ENCODE measurements at regions not wholly inside any gene's neighbourhood (a gene's known extent, or its start where the extent isn't known, plus 50 kb on each side); places are given as distances from the start of the nearest gene placed in this dataset.
"Not testable (repeated sequence)": the region's sequence is repeated elsewhere in the genome, so short reads cannot be mapped to it uniquely, and the experiment has no call there.

GRCh38 chr12:46519407-46519806 lies 146.8 kb upstream of the SLC38A2 start:
- Mint-ChIP-seq H3K36me3 (ENCODE audit: low read depth) (peaks cover 13% of the 10 kb centered on the region), H3K9me3 (peaks cover 7% of the 10 kb centered on the region), H3K27ac (peak overlapping the region; percentile 79), H3K4me3 (no peak overlapping the region), H3K4me1 (peaks cover 77% of the 10 kb centered on the region), H3K27me3 (no peaks in the 10 kb centered on the region)
- no peak for DNase-seq
- intact Hi-C loops (cut with micrococcal nuclease) = no loop called here

- Mint-ChIP-seq H3K4me1 (peaks cover 78% of the 10 kb centered on the region), H3K9me3 (peaks cover 7% of the 10 kb centered on the region), H3K4me3 (no peak overlapping the region), H3K36me3 (ENCODE audit: low read depth) (peaks cover 16% of the 10 kb centered on the region), H3K27ac (peak overlapping the region; percentile 79), H3K27me3 (no peaks in the 10 kb centered on the region)
- intact Hi-C loops (cut with micrococcal nuclease) = no loop called here
- no peak for DNase-seq
Observed at GRCh38 chr12:46518729-46519128, 146.2 kb upstream of the SLC38A2 start.

GRCh38 chr12:46518169-46518568 lies 145.6 kb upstream of the SLC38A2 start:
- peak overlapping the region; percentile 95 for H3K27ac Mint-ChIP-seq
- peaks cover 78% of the 10 kb centered on the region for H3K4me1 Mint-ChIP-seq

GRCh38 chr12:46517579-46517962 lies 145.0 kb upstream of the SLC38A2 start:
- H3K27me3 Mint-ChIP-seq = no peaks in the 10 kb centered on the region
- no peak for DNase-seq
- H3K4me1 Mint-ChIP-seq = peaks cover 76% of the 10 kb centered on the region
- peak overlapping the region; percentile 95 for H3K27ac Mint-ChIP-seq
- H3K36me3 Mint-ChIP-seq (ENCODE audit: low read depth) = peaks cover 24% of the 10 kb centered on the region
- H3K4me3 Mint-ChIP-seq = peak overlapping the region; percentile 80
- intact Hi-C loops (cut with micrococcal nuclease) = loop anchor here (1.0 to 2.0 kb wide), 6 partner anchors 29 to 299 kb away; no protein-coding TSS in a partner anchor
- H3K9me3 Mint-ChIP-seq = peaks cover 11% of the 10 kb centered on the region

More at GRCh38 chr12:46518169-46518568, 145.6 kb upstream of the SLC38A2 start:
- Mint-ChIP-seq H3K9me3 (peaks cover 7% of the 10 kb centered on the region), H3K27me3 (no peaks in the 10 kb centered on the region), H3K36me3 (ENCODE audit: low read depth) (peaks cover 22% of the 10 kb centered on the region), H3K4me3 (no peak overlapping the region)
- intact Hi-C loops (cut with micrococcal nuclease) = no loop called here
- no peak for DNase-seq

GRCh38 chr12:46516933-46517578 lies 144.5 kb upstream of the SLC38A2 start:
- Mint-ChIP-seq H3K27ac (peak overlapping the region; percentile 95), H3K9me3 (peaks cover 11% of the 10 kb centered on the region), H3K4me1 (peaks cover 71% of the 10 kb centered on the region), H3K36me3 (ENCODE audit: low read depth) (peaks cover 24% of the 10 kb centered on the region), H3K27me3 (no peaks in the 10 kb centered on the region), H3K4me3 (peak overlapping the region; percentile 80)
- peak; percentile 83 for DNase-seq
- intact Hi-C loops (cut with micrococcal nuclease) = loop anchor here (1.0 to 2.0 kb wide), 6 partner anchors 30 to 298 kb away; no protein-coding TSS in a partner anchor

- Mint-ChIP-seq H3K9me3 (peaks cover 11% of the 10 kb centered on the region), H3K4me1 (peaks cover 65% of the 10 kb centered on the region), H3K4me3 (peak overlapping the region; percentile 80), H3K36me3 (ENCODE audit: low read depth) (peaks cover 24% of the 10 kb centered on the region), H3K27ac (peak overlapping the region; percentile 95), H3K27me3 (no peaks in the 10 kb centered on the region)
- DNase-seq = no peak
- intact Hi-C loops (cut with micrococcal nuclease) = loop anchor here (2.0 kb wide), 3 partner anchors 30 to 298 kb away; no protein-coding TSS in a partner anchor
Observed at GRCh38 chr12:46516238-46516932, 143.8 kb upstream of the SLC38A2 start.

- Mint-ChIP-seq H3K4me1 (peaks cover 59% of the 10 kb centered on the region), H3K27me3 (no peaks in the 10 kb centered on the region), H3K9me3 (peaks cover 11% of the 10 kb centered on the region), H3K4me3 (no peak overlapping the region), H3K27ac (peak overlapping the region; percentile 43), H3K36me3 (ENCODE audit: low read depth) (peaks cover 26% of the 10 kb centered on the region)
- intact Hi-C loops (cut with micrococcal nuclease) = loop anchor here (2.0 kb wide), 3 partner anchors 31 to 297 kb away; no protein-coding TSS in a partner anchor
- no peak for DNase-seq
Observed at GRCh38 chr12:46515829-46516228, 143.3 kb upstream of the SLC38A2 start.

- Mint-ChIP-seq H3K4me1 (peaks cover 52% of the 10 kb centered on the region), H3K4me3 (no peak overlapping the region), H3K36me3 (ENCODE audit: low read depth) (peaks cover 33% of the 10 kb centered on the region), H3K9me3 (peaks cover 16% of the 10 kb centered on the region), H3K27ac (no peak overlapping the region), H3K27me3 (no peaks in the 10 kb centered on the region)
- intact Hi-C loops (cut with micrococcal nuclease) = no loop called here
- no peak for DNase-seq
Observed at GRCh38 chr12:46514886-46515285, 142.3 kb upstream of the SLC38A2 start.

- intact Hi-C loops (cut with micrococcal nuclease); H3K27me3 Mint-ChIP-seq; H3K27ac Mint-ChIP-seq; H3K4me3 Mint-ChIP-seq; DNase-seq: not testable (repeated sequence)
- H3K4me1 Mint-ChIP-seq = peaks cover 27% of the 10 kb centered on the region
- H3K36me3 Mint-ChIP-seq (ENCODE audit: low read depth) = peaks cover 51% of the 10 kb centered on the region
- peaks cover 37% of the 10 kb centered on the region for H3K9me3 Mint-ChIP-seq
Observed at GRCh38 chr12:46510257-46510656, 137.7 kb upstream of the SLC38A2 start.

- Mint-ChIP-seq H3K36me3 (ENCODE audit: low read depth) (peaks cover 52% of the 10 kb centered on the region), H3K27ac (no peak overlapping the region), H3K27me3 (no peaks in the 10 kb centered on the region), H3K9me3 (peaks cover 35% of the 10 kb centered on the region), H3K4me3 (no peak overlapping the region), H3K4me1 (peaks cover 18% of the 10 kb centered on the region)
- intact Hi-C loops (cut with micrococcal nuclease) = no loop called here
- DNase-seq = no peak
Observed at GRCh38 chr12:46509135-46509534, 136.6 kb upstream of the SLC38A2 start.

GRCh38 chr12:46508651-46509050 lies 136.1 kb upstream of the SLC38A2 start:
- peaks cover 36% of the 10 kb centered on the region for H3K9me3 Mint-ChIP-seq
- H3K27me3 Mint-ChIP-seq = no peaks in the 10 kb centered on the region
- no peak overlapping the region for H3K4me3 Mint-ChIP-seq
- H3K36me3 Mint-ChIP-seq (ENCODE audit: low read depth) = peaks cover 48% of the 10 kb centered on the region
- H3K4me1 Mint-ChIP-seq = peaks cover 13% of the 10 kb centered on the region
- H3K27ac Mint-ChIP-seq = no peak overlapping the region
- DNase-seq = no peak
- intact Hi-C loops (cut with micrococcal nuclease) = no loop called here

GRCh38 chr12:46507766-46508165 lies 135.2 kb upstream of the SLC38A2 start:
- Mint-ChIP-seq H3K4me3 (no peak overlapping the region), H3K4me1 (peaks cover 7% of the 10 kb centered on the region), H3K36me3 (ENCODE audit: low read depth) (peaks cover 45% of the 10 kb centered on the region), H3K9me3 (peaks cover 43% of the 10 kb centered on the region), H3K27me3 (no peaks in the 10 kb centered on the region), H3K27ac (no peak overlapping the region)
- no peak for DNase-seq
- intact Hi-C loops (cut with micrococcal nuclease) = no loop called here

GRCh38 chr12:46506961-46507360 lies 134.4 kb upstream of the SLC38A2 start:
- intact Hi-C loops (cut with micrococcal nuclease) = no loop called here
- H3K27ac Mint-ChIP-seq = no peak overlapping the region
- H3K36me3 Mint-ChIP-seq (ENCODE audit: low read depth) = peaks cover 49% of the 10 kb centered on the region
- no peak for DNase-seq
- H3K4me1 Mint-ChIP-seq = peaks cover 7% of the 10 kb centered on the region
- H3K4me3 Mint-ChIP-seq = no peak overlapping the region
- H3K9me3 Mint-ChIP-seq = peaks cover 45% of the 10 kb centered on the region
- H3K27me3 Mint-ChIP-seq = no peaks in the 10 kb centered on the region

GRCh38 chr12:46506198-46506597 lies 133.6 kb upstream of the SLC38A2 start:
- H3K36me3 Mint-ChIP-seq (ENCODE audit: low read depth) = peaks cover 52% of the 10 kb centered on the region
- H3K4me3 Mint-ChIP-seq = no peak overlapping the region
- intact Hi-C loops (cut with micrococcal nuclease) = no loop called here
- H3K27ac Mint-ChIP-seq = no peak overlapping the region
- DNase-seq = no peak
- H3K27me3 Mint-ChIP-seq = no peaks in the 10 kb centered on the region
- peaks cover 7% of the 10 kb centered on the region for H3K4me1 Mint-ChIP-seq
- peaks cover 51% of the 10 kb centered on the region for H3K9me3 Mint-ChIP-seq

Data from activated CD4-positive, alpha-beta T cell treated with anti-CD3 and anti-CD28 coated beads, Interleukin-2, amount 10 ng/mL, durations not matched to agents 24 days and 14 days (primary cell).